GM19239 (cell line): ENCODE measurements at regions not wholly inside any gene's neighbourhood (a gene's known extent, or its start where the extent isn't known, plus 50 kb on each side); places are given as distances from the start of the nearest gene placed in this dataset.

Source experiments
- DNase-seq: peaks from one replicate; pipeline ENCODE4 v3.0.0; 2011; ENCODE audit warnings: low spot score; ENCODE audit not compliant: insufficient read length
- FAIRE-seq: peaks from 2 replicates; lab custom pipeline; 2011; peaks lifted over from hg19 to GRCh38; lab: Jason Lieb, UNC

- DNase-seq = no peak
- no peak for FAIRE-seq
Measured at GRCh38 chr4:153074936-153075630, 129.2 kb upstream of the TRIM2 start.

GRCh38 chr4:153075836-153076518, 128.3 kb upstream of the TRIM2 start:
- no peak for FAIRE-seq
- no peak for DNase-seq

- DNase-seq (no peak), FAIRE-seq (no peak)
Measured at GRCh38 chr4:153076861-153077260, 127.4 kb upstream of the TRIM2 start.

- FAIRE-seq (no peak), DNase-seq (no peak)
Measured at GRCh38 chr4:153079857-153080391, 124.3 kb upstream of the TRIM2 start.

- no peak for FAIRE-seq
- no peak for DNase-seq
Measured at GRCh38 chr4:153081006-153081580, 123.2 kb upstream of the TRIM2 start.

GRCh38 chr4:153081693-153082092, 122.5 kb upstream of the TRIM2 start:
- no peak for DNase-seq
- FAIRE-seq = no peak

- no peak for DNase-seq
- no peak for FAIRE-seq
Measured at GRCh38 chr4:153082322-153083301, 121.6 kb upstream of the TRIM2 start.

- FAIRE-seq = peak; percentile 96
- peak; percentile 44 for DNase-seq
Measured at GRCh38 chr4:153083447-153083947, 120.7 kb upstream of the TRIM2 start.

GRCh38 chr4:153084224-153084979, 119.8 kb upstream of the TRIM2 start:
- FAIRE-seq (no peak), DNase-seq (no peak)

GRCh38 chr4:153084980-153085630, 119.1 kb upstream of the TRIM2 start:
- peak; percentile 87 for FAIRE-seq
- DNase-seq = peak; percentile 31

- DNase-seq (no peak), FAIRE-seq (no peak)
Measured at GRCh38 chr4:153087671-153088194, 116.5 kb upstream of the TRIM2 start.

- no peak for FAIRE-seq
- no peak for DNase-seq
Measured at GRCh38 chr4:153089742-153090141, 114.5 kb upstream of the TRIM2 start.

GRCh38 chr4:153090181-153090580, 114.1 kb upstream of the TRIM2 start:
- FAIRE-seq (no peak), DNase-seq (no peak)

- no peak for DNase-seq
- no peak for FAIRE-seq
Measured at GRCh38 chr4:153090670-153091385, 113.4 kb upstream of the TRIM2 start.

GRCh38 chr4:153093396-153093795, 110.8 kb upstream of the TRIM2 start:
- FAIRE-seq = no peak
- DNase-seq = no peak

- DNase-seq = no peak
- FAIRE-seq = no peak
Measured at GRCh38 chr4:153093802-153094201, 110.4 kb upstream of the TRIM2 start.

- no peak for FAIRE-seq
- DNase-seq = no peak
Measured at GRCh38 chr4:153094435-153094834, 109.8 kb upstream of the TRIM2 start.
